Natural killer cell (primary cell): ENCODE measurements at regions not wholly inside any gene's neighbourhood (a gene's known extent, or its start where the extent isn't known, plus 50 kb on each side); places are given as distances from the start of the nearest gene placed in this dataset.

Source experiments
- ATAC-seq, 3 donors: fragments of 150-1000 bp in 2 of 3; fragments of 200-7000 bp in 1 of 3; cut with Tn5 transposase; 1 replicate in 1 of 3; 2 replicates in 2 of 3; pipeline ENCODE4 v1.10.0; 2021; ENCODE audit warnings: mild to moderate bottlenecking in 2 of 3, moderate library complexity in 2 of 3
- DNase-seq, 2 donors: peaks; one replicate each; pipeline versions ENCODE4 v3.0.0 to v3.0.0-alpha.2; 2013 to 2021; ENCODE audit warnings: mixed read lengths in 1 of 2
- H3K27ac ChIP-seq: one replicate; pipeline ENCODE4 v1.5.1; 2013; ENCODE audit warnings: mild to moderate bottlenecking, low read length
- H3K27me3 ChIP-seq: one replicate; pipeline ENCODE4 v1.6.1; 2013; ENCODE audit warnings: low read length; ENCODE audit not compliant: control insufficient read depth, insufficient read depth
- H3K36me3 ChIP-seq: one replicate; pipeline ENCODE4 v1.6.1; 2013; ENCODE audit warnings: low read length; ENCODE audit not compliant: control insufficient read depth, insufficient read depth
- H3K4me1 ChIP-seq: one replicate; pipeline ENCODE4 v1.6.1; 2013; ENCODE audit warnings: low read length; ENCODE audit not compliant: control insufficient read depth, insufficient read depth
- H3K4me3 ChIP-seq: one replicate; pipeline ENCODE4 v1.5.1; 2013; ENCODE audit warnings: low read length
- H3K9me3 ChIP-seq: one replicate; pipeline ENCODE4 v1.6.1; 2013; ENCODE audit warnings: low read length; ENCODE audit not compliant: control insufficient read depth, insufficient read depth
- H3K27ac Mint-ChIP-seq, 2 donors: one replicate each; pipeline ENCODE4 v1.8.0; 2022; ENCODE audit warnings: mild to moderate bottlenecking in 2 of 2, mixed read lengths in 2 of 2, moderate library complexity in 1 of 2
- H3K27me3 Mint-ChIP-seq, 2 donors: one replicate each; pipeline ENCODE4 v1.8.0; 2022; ENCODE audit warnings: low read depth in 2 of 2, mixed read lengths in 2 of 2
- H3K36me3 Mint-ChIP-seq: one replicate; pipeline ENCODE4 v1.8.0; 2022; ENCODE audit warnings: mixed read lengths
- H3K4me1 Mint-ChIP-seq, 2 donors: one replicate each; pipeline ENCODE4 v1.8.0; 2022; ENCODE audit warnings: mixed read lengths in 2 of 2
- H3K4me3 Mint-ChIP-seq: one replicate; pipeline ENCODE4 v1.8.0; 2022; ENCODE audit warnings: mild to moderate bottlenecking, moderate library complexity, mixed read lengths
- H3K9me3 Mint-ChIP-seq, 2 donors: one replicate each; pipeline ENCODE4 v1.8.0; 2022; ENCODE audit warnings: mixed read lengths in 2 of 2
- CTCF ChIP-seq: fragments of 200-600 bp; IDR thresholded peaks from one replicate; pipeline ENCODE4 v1.8.0; 2022; ENCODE audit warnings: antibody characterized with exemption
- WGBS: methylation state at CpG from one replicate; pipeline ENCODE4 v1.1.7; 2013; ENCODE audit warnings: missing lambda C conversion rate; ENCODE audit not compliant: insufficient coverage; 5-methylcytosine and 5-hydroxymethylcytosine counted together
- intact Hi-C: fragments of 100-400 bp; cut with micrococcal nuclease; formaldehyde crosslinking; loops from one replicate; pipeline ENCODE4 v1.14.2; 2022

- ATAC-seq, result no peak
- WGBS, result 68% methylated on average over 2 of the region's 2 CpGs
- no peak overlapping the region for H3K4me3 Mint-ChIP-seq
Measured at GRCh38 chr11:131172011-131172410, 198.4 kb upstream of the NTM start.

DNA sequence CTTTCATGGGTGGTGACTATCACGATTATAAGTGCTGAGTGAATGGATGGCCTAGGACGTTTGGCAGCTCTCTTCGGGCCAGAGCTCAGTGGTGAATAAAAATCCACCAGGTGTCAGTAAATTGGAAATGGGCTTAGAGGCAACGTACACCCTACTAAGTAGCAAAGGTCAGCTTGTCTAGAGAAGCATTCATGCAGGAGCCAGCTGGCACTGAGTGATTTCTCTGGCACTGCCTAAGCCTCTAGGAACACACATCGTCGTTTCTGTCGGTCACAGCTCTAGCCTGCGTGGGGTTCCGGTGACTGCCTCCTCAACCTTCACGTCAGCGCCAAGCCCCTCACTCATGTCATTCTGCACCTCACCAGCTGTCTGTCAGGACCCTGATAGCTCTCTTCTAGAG, 192.4 kb upstream of the NTM start:
- H3K9me3 Mint-ChIP-seq, result peaks cover 0 to 3% of the 10 kb centered on the region in 2 donors
- Histone ChIP-seq H3K4me3 (no peak overlapping the region), H3K4me1 (no peaks in the 10 kb centered on the region), H3K27me3 (no peaks in the 10 kb centered on the region), H3K9me3 (no peaks in the 10 kb centered on the region), H3K36me3 (no peaks in the 10 kb centered on the region), H3K27ac (no peak overlapping the region)
- ATAC-seq (no peak), DNase-seq (no peak)
- H3K36me3 Mint-ChIP-seq, result no peaks in the 10 kb centered on the region
- 90% methylated on average over 11 of the region's 11 CpGs for WGBS
- TF ChIP-seq CTCF, result no peak
- no peak overlapping the region for H3K4me3 Mint-ChIP-seq
- intact Hi-C loops, result no loop called here
- H3K4me1 Mint-ChIP-seq, result no peaks in the 10 kb centered on the region
- H3K27ac Mint-ChIP-seq, result no peak overlapping the region
- H3K27me3 Mint-ChIP-seq, result peaks cover 0 to 3% of the 10 kb centered on the region in 2 donors

More at GRCh38 chr11:131172011-131172410, 198.4 kb upstream of the NTM start:
- no peaks in the 10 kb centered on the region for H3K27me3 ChIP-seq
- intact Hi-C loops, result no loop called here
- no peak for TF ChIP-seq CTCF
- H3K4me1 Mint-ChIP-seq, result no peaks in the 10 kb centered on the region
- no peaks in the 10 kb centered on the region for H3K9me3 ChIP-seq
- H3K27ac ChIP-seq, result no peak overlapping the region
- no peak for DNase-seq
- no peaks in the 10 kb centered on the region for H3K4me1 ChIP-seq
- H3K27ac Mint-ChIP-seq, result no peak overlapping the region
- H3K27me3 Mint-ChIP-seq, result no peaks in the 10 kb centered on the region
- no peaks in the 10 kb centered on the region for H3K36me3 ChIP-seq
- H3K9me3 Mint-ChIP-seq, result peaks cover 0 to 2% of the 10 kb centered on the region in 2 donors
- no peaks in the 10 kb centered on the region for H3K36me3 Mint-ChIP-seq
- no peak overlapping the region for H3K4me3 ChIP-seq

- no peaks in the 10 kb centered on the region for H3K36me3 Mint-ChIP-seq
- H3K9me3 Mint-ChIP-seq, result peaks cover 0 to 3% of the 10 kb centered on the region in 2 donors
- TF ChIP-seq CTCF, result no peak
- H3K27ac Mint-ChIP-seq, result no peak overlapping the region
- intact Hi-C loops, result no loop called here
- Histone ChIP-seq H3K4me1 (no peaks in the 10 kb centered on the region), H3K4me3 (no peak overlapping the region), H3K27me3 (no peaks in the 10 kb centered on the region), H3K9me3 (no peaks in the 10 kb centered on the region), H3K27ac (no peak overlapping the region), H3K36me3 (no peaks in the 10 kb centered on the region)
- WGBS, result 57% methylated on average over 1 of the region's 3 CpGs
- H3K4me1 Mint-ChIP-seq, result no peaks in the 10 kb centered on the region
- H3K27me3 Mint-ChIP-seq, result peaks cover 0 to 3% of the 10 kb centered on the region in 2 donors
- ATAC-seq (no peak), DNase-seq (no peak)
- H3K4me3 Mint-ChIP-seq, result no peak overlapping the region
Measured at GRCh38 chr11:131178596-131178995, 191.8 kb upstream of the NTM start.

DNA sequence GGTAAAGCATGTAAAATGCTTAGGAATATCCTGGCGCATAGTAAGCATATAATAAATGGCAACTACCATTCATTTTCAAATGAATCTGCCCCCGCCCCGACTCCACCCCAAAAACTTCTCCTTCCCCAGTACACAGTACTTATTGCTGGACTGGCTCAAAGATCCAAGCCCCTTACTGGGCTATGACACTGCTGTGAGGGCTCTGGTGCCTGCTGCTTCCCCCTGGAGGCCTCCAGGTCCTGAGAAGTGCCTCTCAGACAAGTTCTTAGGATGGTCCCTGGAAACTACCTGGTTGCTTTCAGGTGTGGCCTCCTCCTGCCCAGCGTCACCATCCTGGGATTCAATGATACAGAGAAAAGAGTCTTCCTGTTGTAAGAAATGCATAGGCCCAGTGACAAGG, 190.6 kb upstream of the NTM start:
- no peak overlapping the region for H3K27ac Mint-ChIP-seq
- 65% methylated on average over 4 of the region's 4 CpGs for whole genome bisulfite sequencing

More for the DNA sequence above, 190.6 kb upstream of the NTM start:
- H3K27ac ChIP-seq, result no peak overlapping the region
- no peak overlapping the region for H3K4me3 Mint-ChIP-seq
- no peaks in the 10 kb centered on the region for H3K36me3 Mint-ChIP-seq
- no peaks in the 10 kb centered on the region for H3K4me1 Mint-ChIP-seq
- DNase-seq (no peak), ATAC-seq (no peak)
- no peak overlapping the region for H3K4me3 ChIP-seq
- H3K27me3 ChIP-seq, result no peaks in the 10 kb centered on the region
- no peaks in the 10 kb centered on the region for H3K9me3 ChIP-seq
- H3K4me1 ChIP-seq, result no peaks in the 10 kb centered on the region
- peaks cover 0 to 7% of the 10 kb centered on the region in 2 donors for H3K27me3 Mint-ChIP-seq
- H3K36me3 ChIP-seq, result no peaks in the 10 kb centered on the region
- TF ChIP-seq CTCF, result no peak
- H3K9me3 Mint-ChIP-seq, result peaks cover 0 to 3% of the 10 kb centered on the region in 2 donors
- intact Hi-C loops, result no loop called here
